SU-DHL-6 (cell line): ENCODE measurements at regions not wholly inside any gene's neighbourhood (a gene's known extent, or its start where the extent isn't known, plus 50 kb on each side); places are given as distances from the start of the nearest gene placed in this dataset.

Experiments used
- H2AFZ ChIP-seq: fragments of 200-600 bp; sonication (generic); 2 replicates; pipeline ENCODE4 v1.6.1; 2014; ENCODE audit warnings: low read depth, mild to moderate bottlenecking, moderate library complexity, mixed read lengths, antibody characterized with exemption, low read length; ENCODE audit not compliant: severe bottlenecking
- H3F3A ChIP-seq: fragments of 200-600 bp; shearing (Covaris generic); 2 replicates; pipeline ENCODE4 v1.6.0; 2016; ENCODE audit warnings: antibody characterized with exemption, mild to moderate bottlenecking; ENCODE audit not compliant: insufficient read depth
- H3K27ac ChIP-seq: fragments of 200-600 bp; sonication (generic); 2 replicates; pipeline ENCODE4 v1.5.1; 2016; ENCODE audit warnings: low read depth, mild to moderate bottlenecking, low read length, moderate library complexity, mixed read lengths
- H3K27me3 ChIP-seq: fragments of 200-600 bp; sonication (generic), shearing (Covaris generic); 2 replicates; pipeline ENCODE4 v1.6.0; 2014; ENCODE audit warnings: mild to moderate bottlenecking, low read length
- H3K36me3 ChIP-seq: fragments of 200-600 bp; sonication (generic); 2 replicates; pipeline ENCODE4 v1.6.1; 2014; ENCODE audit warnings: mild to moderate bottlenecking, low read length, mixed read lengths
- H3K4me2 ChIP-seq: fragments of 300-600, 200-600 bp; shearing (Covaris generic), sonication (generic); 2 replicates; pipeline ENCODE4 v1.6.0; 2014; ENCODE audit warnings: low read length, low read depth, mild to moderate bottlenecking; ENCODE audit not compliant: poor library complexity, severe bottlenecking
- H3K4me3 ChIP-seq: fragments of 200-600 bp; sonication (generic); 2 replicates; pipeline ENCODE4 v1.5.1; 2014; ENCODE audit warnings: antibody characterized with exemption, low read length, mild to moderate bottlenecking, mixed read lengths; ENCODE audit not compliant: insufficient read depth, poor library complexity, severe bottlenecking
- H3K79me2 ChIP-seq: fragments of 200-600 bp; sonication (generic); 2 replicates; pipeline ENCODE4 v1.6.1; 2014; ENCODE audit warnings: mild to moderate bottlenecking, low read length, moderate library complexity; ENCODE audit not compliant: insufficient read depth
- H3K9ac ChIP-seq: fragments of 200-600 bp; sonication (generic); 2 replicates; pipeline ENCODE4 v1.7.0; 2014; ENCODE audit warnings: mild to moderate bottlenecking, low read length
- H3K9me2 ChIP-seq: fragments of 200-600 bp; sonication (generic); replicated peaks from 2 replicates; pipeline ENCODE4 v1.6.1; 2014; ENCODE audit warnings: low read length; ENCODE audit not compliant: insufficient read depth
- H3K9me3 ChIP-seq: fragments of 200-600 bp; sonication (generic); 2 replicates; pipeline ENCODE4 v1.6.1; 2014; ENCODE audit warnings: low read length, mixed read lengths; ENCODE audit not compliant: insufficient read depth
- H4K20me1 ChIP-seq: fragments of 200-600 bp; sonication (generic); 2 replicates; pipeline ENCODE4 v1.6.1; 2014; ENCODE audit warnings: low read depth, mild to moderate bottlenecking, antibody characterized with exemption, low read length, moderate library complexity, mixed read lengths
- CTCF ChIP-seq: fragments of 200-600 bp; sonication (generic); IDR thresholded peaks from one replicate; pipeline ENCODE4 v1.5.1; 2017; ENCODE audit warnings: antibody characterized with exemption, mild to moderate bottlenecking, low read length, moderate library complexity; ENCODE audit not compliant: insufficient read depth, poor library complexity, severe bottlenecking
- EZH2phosphoT487 ChIP-seq: fragments of 200-600 bp; sonication (generic), shearing (Covaris generic); conservative IDR thresholded peaks from 2 replicates; pipeline ENCODE4 v1.6.1; 2018; ENCODE audit warnings: mild to moderate bottlenecking, antibody characterized with exemption, low read length, moderate library complexity, mixed read lengths

- Histone ChIP-seq H4K20me1 (no peaks in the 10 kb centered on the region), H3K27me3 (no peaks in the 10 kb centered on the region), H3K9me3 (no peaks in the 10 kb centered on the region), H3K36me3 (no peaks in the 10 kb centered on the region), H2AFZ (no peak overlapping the region), H3K4me3 (no peak overlapping the region), H3K4me2 (no peak overlapping the region), H3K9me2 (no peaks in the 10 kb centered on the region), H3K27ac (no peak overlapping the region), H3K79me2 (no peaks in the 10 kb centered on the region), H3K9ac (no peak overlapping the region), H3F3A (no peaks in the 10 kb centered on the region)
- TF ChIP-seq EZH2phosphoT487: no peak
These were observed 131.5 kb downstream of the TFAP2C start for GRCh38 chr20:56760610-56761009.

- no peak overlapping the region for H3K27ac ChIP-seq
- no peaks in the 10 kb centered on the region for H3K9me3 ChIP-seq
These were observed 132.3 kb downstream of the TFAP2C start for GRCh38 chr20:56761393-56761792.

GRCh38 chr20:56762401-56762800 is 133.3 kb downstream of the TFAP2C start:
- H3K9ac ChIP-seq: no peak overlapping the region
- no peak overlapping the region for H3K4me3 ChIP-seq
- no peaks in the 10 kb centered on the region for H3F3A ChIP-seq
- H2AFZ ChIP-seq: no peak overlapping the region
- H4K20me1 ChIP-seq: no peaks in the 10 kb centered on the region
- H3K27me3 ChIP-seq: no peaks in the 10 kb centered on the region
- H3K27ac ChIP-seq: no peak overlapping the region
- H3K9me2 ChIP-seq: no peaks in the 10 kb centered on the region
- no peaks in the 10 kb centered on the region for H3K79me2 ChIP-seq
- no peaks in the 10 kb centered on the region for H3K36me3 ChIP-seq
- no peak for TF ChIP-seq EZH2phosphoT487
- no peak for TF ChIP-seq CTCF
- no peak overlapping the region for H3K4me2 ChIP-seq
- H3K9me3 ChIP-seq: no peaks in the 10 kb centered on the region

More at GRCh38 chr20:56761393-56761792, 132.3 kb downstream of the TFAP2C start:
- no peaks in the 10 kb centered on the region for H3K27me3 ChIP-seq
- H3K9ac ChIP-seq: no peak overlapping the region
- no peaks in the 10 kb centered on the region for H3K79me2 ChIP-seq
- TF ChIP-seq EZH2phosphoT487: no peak
- no peak for TF ChIP-seq CTCF
- H3K36me3 ChIP-seq: no peaks in the 10 kb centered on the region
- no peak overlapping the region for H3K4me3 ChIP-seq
- H2AFZ ChIP-seq: no peak overlapping the region
- H4K20me1 ChIP-seq: no peaks in the 10 kb centered on the region
- H3F3A ChIP-seq: no peaks in the 10 kb centered on the region
- no peak overlapping the region for H3K4me2 ChIP-seq
- no peaks in the 10 kb centered on the region for H3K9me2 ChIP-seq

GRCh38 chr20:56762829-56763228 is 133.7 kb downstream of the TFAP2C start:
- no peak overlapping the region for H3K27ac ChIP-seq
- no peak overlapping the region for H3K4me2 ChIP-seq
- H3F3A ChIP-seq: no peaks in the 10 kb centered on the region
- H3K9me2 ChIP-seq: no peaks in the 10 kb centered on the region
- no peaks in the 10 kb centered on the region for H4K20me1 ChIP-seq
- no peak overlapping the region for H3K9ac ChIP-seq
- H3K9me3 ChIP-seq: no peaks in the 10 kb centered on the region
- H3K4me3 ChIP-seq: no peak overlapping the region
- TF ChIP-seq EZH2phosphoT487 (no peak), CTCF (no peak)
- no peaks in the 10 kb centered on the region for H3K79me2 ChIP-seq
- H3K36me3 ChIP-seq: no peaks in the 10 kb centered on the region
- H3K27me3 ChIP-seq: no peaks in the 10 kb centered on the region
- H2AFZ ChIP-seq: no peak overlapping the region
